ENCODE measurements at regions not wholly inside any gene's neighbourhood (a gene's known extent, or its start where the extent isn't known, plus 50 kb on each side); places are given as distances from the start of the nearest gene placed in this dataset.
"Not testable (repeated sequence)": the region's sequence is repeated elsewhere in the genome, so short reads cannot be mapped to it uniquely, and the experiment has no call there.

GRCh38 chr4:65265526-65265925, 404.8 kb downstream of the EPHA5 start:
- no peak for DNase-seq

GRCh38 chr4:65259296-65259695, 411.0 kb downstream of the EPHA5 start:
- no peak for DNase-seq

- no peak for DNase-seq
These were observed 419.4 kb downstream of the EPHA5 start for GRCh38 chr4:65250916-65251315.

- no peak for DNase-seq
These were observed 421.2 kb downstream of the EPHA5 start for GRCh38 chr4:65249111-65249510.

GRCh38 chr4:65242156-65242846, 428.0 kb downstream of the EPHA5 start:
- DNase-seq: no peak

GRCh38 chr4:65241257-65241997, 428.9 kb downstream of the EPHA5 start:
- no peak for DNase-seq

- no peak for DNase-seq
These were observed 436.2 kb downstream of the EPHA5 start for GRCh38 chr4:65234061-65234460.

GRCh38 chr4:65227628-65228027, 442.7 kb downstream of the EPHA5 start:
- no peak for DNase-seq

- DNase-seq: no peak
These were observed 446.7 kb downstream of the EPHA5 start for GRCh38 chr4:65223601-65224000.

- DNase-seq: not testable (repeated sequence)
These were observed 447.2 kb downstream of the EPHA5 start for GRCh38 chr4:65223074-65223473.

- no peak for DNase-seq
These were observed 453.1 kb downstream of the EPHA5 start for GRCh38 chr4:65217179-65217578.

GRCh38 chr4:65202853-65203236, 467.4 kb downstream of the EPHA5 start:
- no peak for DNase-seq

- DNase-seq: no peak
These were observed 468.0 kb downstream of the EPHA5 start for GRCh38 chr4:65202165-65202852.

- no peak for DNase-seq
These were observed 474.6 kb downstream of the EPHA5 start for GRCh38 chr4:65195666-65196065.

GRCh38 chr4:65195002-65195401, 475.3 kb downstream of the EPHA5 start:
- no peak for DNase-seq

GRCh38 chr4:65193985-65194384, 476.3 kb downstream of the EPHA5 start:
- DNase-seq: no peak

GRCh38 chr4:65190780-65191179, 479.5 kb downstream of the EPHA5 start:
- no peak for DNase-seq

- no peak for DNase-seq
These were observed 494.7 kb downstream of the EPHA5 start for GRCh38 chr4:65175585-65175984.

- no peak for DNase-seq
These were observed 499.3 kb downstream of the EPHA5 start for GRCh38 chr4:65170768-65171514.

- no peak for DNase-seq
These were observed 502.6 kb downstream of the EPHA5 start for GRCh38 chr4:65167719-65168118.

- no peak for DNase-seq
These were observed 518.1 kb downstream of the EPHA5 start for GRCh38 chr4:65152205-65152604.

GRCh38 chr4:65139998-65140397, 530.3 kb downstream of the EPHA5 start:
- no peak for DNase-seq

- DNase-seq: no peak
These were observed 544.1 kb downstream of the EPHA5 start for GRCh38 chr4:65126200-65126599.
